HG03520 (cell line): ENCODE measurements at regions not wholly inside any gene's neighbourhood (a gene's known extent, or its start where the extent isn't known, plus 50 kb on each side); places are given as distances from the start of the nearest gene placed in this dataset.

Source experiments
- ATAC-seq: cut with Tn5 transposase; IDR thresholded peaks from one replicate; pipeline ENCODE4 v1.9.1; 2021; ENCODE audit warnings: mild to moderate bottlenecking, moderate library complexity; ENCODE audit not compliant: unreplicated experiment

DNA sequence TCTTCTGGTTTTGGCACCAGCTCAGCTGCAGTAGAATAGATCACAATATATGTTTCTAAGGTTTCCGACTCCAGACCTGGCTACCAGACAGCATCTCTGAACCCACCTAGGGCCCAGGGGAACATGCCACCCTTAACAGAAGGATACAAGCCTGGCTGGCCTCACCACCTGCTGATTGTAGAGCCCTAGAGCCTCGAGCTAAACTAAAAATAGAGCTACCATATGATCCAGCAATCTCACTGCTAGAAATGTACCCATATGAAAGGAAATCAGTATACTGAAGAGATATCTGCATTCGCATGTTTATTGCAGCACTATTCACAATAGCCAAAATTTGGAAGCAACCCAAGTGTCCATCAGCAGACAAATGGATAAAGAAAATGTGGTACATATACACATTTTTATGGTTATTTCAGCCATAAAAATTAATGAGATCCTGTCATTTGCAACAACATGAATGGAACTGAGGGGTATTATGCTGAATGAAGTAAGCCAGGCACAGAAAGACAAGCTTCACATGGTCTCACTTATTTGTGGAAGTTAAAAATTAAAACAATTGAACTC is 242.4 kb upstream of the SLC39A10 start:
- ATAC-seq, result no peak

- ATAC-seq, result no peak
These were observed 243.1 kb upstream of the SLC39A10 start for GRCh38 chr2:195413944-195414343.

DNA sequence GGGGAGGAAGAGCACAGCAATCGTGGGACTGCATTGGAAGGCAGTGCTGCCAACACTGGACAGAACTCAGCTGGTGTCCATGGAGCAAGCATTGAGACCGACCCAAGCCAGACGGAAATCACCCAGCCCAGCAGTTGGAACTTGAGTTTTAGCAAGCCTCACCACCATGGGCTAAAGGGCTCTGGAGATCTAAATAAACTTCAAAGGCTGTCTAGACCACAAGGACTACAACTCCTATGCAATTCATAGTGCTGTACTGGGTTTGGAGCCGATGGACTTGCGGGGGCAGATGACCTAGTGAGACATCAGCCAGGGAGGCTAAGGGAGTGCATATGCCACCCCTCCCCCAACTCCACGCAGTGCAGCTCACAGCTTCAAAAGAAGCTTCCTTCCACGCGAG is 243.6 kb upstream of the SLC39A10 start:
- ATAC-seq, result no peak

DNA sequence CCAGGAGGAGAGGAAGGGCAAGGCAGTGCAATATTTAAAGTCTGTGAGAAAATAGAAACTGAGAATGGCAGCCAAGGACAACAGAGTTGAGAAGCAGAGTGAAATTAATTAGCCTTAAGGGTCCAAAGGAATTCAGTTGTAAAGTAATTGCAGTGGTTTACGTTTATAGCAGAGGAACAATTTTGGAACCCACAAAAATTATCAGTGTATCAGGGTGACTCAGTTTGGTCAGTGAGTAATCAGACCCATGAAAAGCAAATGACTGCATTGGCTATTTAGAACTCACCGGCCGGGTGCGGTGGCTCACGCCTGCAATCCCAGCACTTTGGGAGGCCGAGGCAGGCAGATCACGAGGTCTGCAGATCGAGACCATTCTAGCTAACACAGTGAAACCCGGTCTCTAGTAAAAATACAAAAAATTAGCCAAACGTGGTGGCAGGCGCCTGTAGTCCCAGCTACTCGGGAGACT is 245.8 kb upstream of the SLC39A10 start:
- ATAC-seq, result no peak

DNA sequence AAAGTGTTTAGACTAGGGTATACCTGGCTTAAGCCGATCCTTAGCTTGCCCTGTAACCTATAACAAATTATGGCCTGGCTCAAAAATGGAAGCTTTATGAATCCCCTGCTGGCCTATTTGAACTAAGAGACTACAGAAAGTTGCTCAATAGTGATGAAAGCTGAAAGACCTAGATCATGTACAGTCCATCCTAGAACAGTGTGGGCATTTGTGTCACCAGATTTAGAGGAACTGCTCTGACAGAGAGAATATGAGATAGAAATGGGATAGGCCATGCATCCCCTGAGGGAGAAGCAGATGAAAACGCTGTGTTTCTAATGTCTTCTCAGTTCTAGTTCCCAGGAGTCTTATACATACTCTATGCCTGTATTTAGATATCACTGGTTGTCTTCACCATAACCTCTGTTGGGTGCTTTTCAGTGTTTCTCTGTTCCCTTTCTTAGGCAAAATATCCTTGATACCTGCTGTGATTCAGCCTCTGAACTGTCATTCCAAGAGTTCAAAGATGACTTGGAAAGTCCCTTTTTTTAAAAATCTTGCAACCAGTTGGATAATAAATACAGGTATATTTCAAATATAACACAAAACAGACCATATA is 246.9 kb upstream of the SLC39A10 start:
- ATAC-seq, result peak; percentile 72

DNA sequence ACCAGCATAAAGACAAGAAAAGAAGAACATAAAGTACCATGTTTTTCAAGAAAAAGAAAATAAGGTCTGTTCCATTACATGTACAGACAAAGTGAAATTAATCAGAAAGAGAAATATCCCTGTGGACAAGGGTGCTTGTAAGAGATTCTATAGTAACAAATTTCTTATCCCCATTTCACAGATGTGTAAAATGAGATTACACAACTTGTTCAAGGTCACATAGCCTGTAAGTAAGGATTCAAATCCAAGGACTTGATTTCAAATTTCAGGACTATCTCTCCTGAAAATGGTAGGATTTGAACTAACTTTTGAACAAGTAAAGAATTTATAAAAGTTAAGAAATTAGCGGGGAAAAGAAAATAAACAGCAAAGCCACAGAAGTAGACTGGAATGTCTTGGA is 248.2 kb upstream of the SLC39A10 start:
- no peak for ATAC-seq

DNA sequence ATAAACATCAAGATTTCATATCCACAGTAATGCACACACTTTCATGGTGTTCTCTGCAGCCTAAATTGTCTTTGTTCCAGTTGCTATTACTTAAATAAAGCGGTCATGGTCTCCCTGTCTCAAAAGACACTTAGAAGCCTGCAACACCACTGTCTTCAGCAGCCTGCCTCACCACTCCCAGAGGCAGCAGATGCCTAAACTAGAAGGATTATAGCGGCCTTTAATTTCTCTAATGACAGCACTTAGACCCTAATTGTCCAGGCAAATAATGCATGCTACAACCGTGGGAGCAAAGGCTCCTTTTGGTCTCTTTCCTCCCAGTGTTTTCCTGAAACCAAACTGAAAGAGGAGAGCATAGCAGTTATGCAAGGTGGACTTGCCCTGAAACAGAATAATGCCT is 248.8 kb upstream of the SLC39A10 start:
- ATAC-seq, result no peak

DNA sequence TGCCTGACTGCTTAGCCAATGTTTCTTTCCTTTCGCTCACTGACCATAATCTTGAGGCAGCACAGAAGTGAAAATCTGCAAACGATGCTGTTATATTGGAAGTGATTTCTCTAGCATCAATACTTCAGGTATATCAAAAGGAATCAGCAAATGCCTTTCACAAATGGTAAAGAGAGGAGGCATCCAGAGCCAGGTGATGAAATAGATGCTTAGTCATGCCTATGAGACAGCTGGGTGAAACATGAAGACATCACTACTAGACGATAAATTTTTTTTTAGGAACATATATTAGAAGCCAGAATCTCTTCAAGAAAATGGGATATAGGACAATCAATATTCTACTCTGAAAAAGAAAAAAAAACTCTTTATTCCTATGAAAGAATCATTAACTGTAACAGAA is 249.2 kb upstream of the SLC39A10 start:
- no peak for ATAC-seq

DNA sequence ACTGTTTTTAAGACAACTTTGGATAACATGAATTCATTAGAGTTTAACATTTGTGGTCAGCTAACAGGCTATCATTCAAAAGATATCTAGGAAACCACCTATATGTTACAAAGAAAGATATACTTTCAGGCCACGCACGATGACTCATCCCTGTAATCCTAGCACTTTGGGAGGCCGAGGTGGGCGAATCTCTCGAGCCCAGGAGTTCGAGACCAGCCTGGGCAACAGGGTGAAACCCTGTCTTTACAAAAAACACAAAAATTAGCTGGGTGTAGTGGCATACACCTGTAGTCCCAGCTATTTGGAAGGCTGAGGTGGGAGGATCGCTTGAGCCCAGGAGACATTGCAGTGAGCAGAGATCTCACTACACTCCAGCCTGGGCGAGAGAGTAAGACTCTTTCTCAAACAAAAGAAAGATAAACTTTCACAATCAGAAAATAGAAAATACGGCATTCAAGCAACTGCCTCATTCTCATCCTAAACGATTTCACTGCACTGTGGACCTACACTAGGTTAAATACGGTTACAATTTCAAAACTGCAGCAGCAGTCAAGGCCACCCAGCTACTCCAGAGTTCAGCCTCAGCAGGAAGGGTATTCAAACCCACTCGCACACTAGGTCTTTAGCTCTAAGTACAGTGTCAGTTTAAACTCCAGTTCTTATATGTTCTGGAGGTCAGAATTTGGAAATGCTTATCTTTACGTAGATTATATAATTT is 250.0 kb upstream of the SLC39A10 start:
- ATAC-seq, result no peak

DNA sequence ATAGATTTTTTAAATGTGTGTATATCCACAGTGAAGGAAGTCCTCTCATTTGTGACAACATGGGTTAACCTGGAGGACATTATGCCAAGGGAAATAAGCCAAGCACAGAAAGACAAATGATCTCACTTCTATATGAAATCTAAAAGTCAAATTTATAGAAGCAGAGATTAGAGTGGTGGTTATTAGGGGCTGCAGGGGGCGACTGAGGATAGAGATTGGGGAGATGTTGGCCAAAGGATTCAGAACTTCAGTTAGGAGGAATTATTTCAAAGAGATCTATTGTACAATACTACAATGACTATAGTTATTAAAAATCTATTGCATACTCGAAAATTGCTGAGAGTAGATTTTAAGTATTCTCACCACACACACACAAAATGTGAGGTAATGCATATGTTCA is 252.4 kb upstream of the SLC39A10 start:
- ATAC-seq, result no peak

GRCh38 chr2:195396479-195396878 is 260.5 kb upstream of the SLC39A10 start:
- no peak for ATAC-seq

DNA sequence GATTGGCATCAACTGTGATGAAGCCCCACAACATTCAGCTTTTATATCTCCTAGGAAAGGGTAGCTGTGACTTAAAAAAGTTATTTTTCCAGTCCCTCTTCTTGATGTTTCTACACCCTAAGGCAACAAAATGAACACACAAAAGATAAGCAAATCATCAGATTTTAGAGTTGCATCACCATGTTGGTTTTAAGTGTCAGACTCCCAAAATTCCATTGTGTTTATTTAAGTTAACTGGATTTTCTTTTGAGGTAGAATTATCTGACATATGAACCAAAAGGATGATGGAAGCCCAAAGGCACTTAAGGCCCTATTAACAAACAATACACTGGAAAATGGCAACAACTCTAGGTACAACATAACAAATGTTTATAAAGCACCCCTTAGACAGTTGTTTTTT is 261.7 kb upstream of the SLC39A10 start:
- ATAC-seq, result no peak

- ATAC-seq, result no peak
These were observed 264.3 kb upstream of the SLC39A10 start for GRCh38 chr2:195392446-195393336.

- no peak for ATAC-seq
These were observed 266.2 kb upstream of the SLC39A10 start for GRCh38 chr2:195390686-195391321.

- ATAC-seq, result no peak
These were observed 269.0 kb upstream of the SLC39A10 start for GRCh38 chr2:195388028-195388427.

- ATAC-seq, result no peak
These were observed 274.8 kb upstream of the SLC39A10 start for GRCh38 chr2:195382186-195382585.

DNA sequence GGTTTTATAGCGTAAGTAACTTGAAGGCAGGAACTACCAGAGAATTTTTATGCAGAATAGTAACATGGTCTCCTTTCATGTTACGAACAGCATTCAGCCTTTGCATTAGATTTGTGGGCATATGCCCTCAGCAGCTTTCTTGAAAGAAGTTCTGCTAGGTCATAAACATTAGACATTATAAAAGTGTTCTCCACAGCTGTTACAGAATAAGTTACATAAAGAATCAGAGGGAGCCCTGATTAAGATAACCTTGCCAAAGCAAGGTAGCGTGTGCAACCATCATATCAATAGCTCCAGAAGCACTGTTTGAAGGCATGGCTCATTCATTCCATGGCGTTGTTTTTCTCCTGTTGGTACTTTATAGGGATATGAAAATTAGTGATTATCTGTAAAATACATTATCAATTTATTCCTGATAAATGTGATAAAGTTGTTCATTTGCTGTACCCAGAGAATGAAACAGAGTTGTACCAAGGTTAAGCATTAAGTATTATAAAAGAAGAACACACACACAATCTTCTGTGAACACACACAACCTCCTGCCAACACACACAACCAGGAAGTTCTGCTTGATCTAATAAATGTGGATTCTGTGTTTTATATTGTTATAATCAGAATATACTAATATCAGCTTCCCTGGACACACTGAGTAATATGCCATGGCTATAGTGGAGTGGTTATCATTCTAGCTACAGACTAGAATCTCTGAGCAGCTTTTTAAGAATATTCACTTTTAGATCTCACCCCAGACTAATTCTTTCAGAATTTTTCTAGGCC is 286.7 kb upstream of the SLC39A10 start:
- ATAC-seq, result no peak

- ATAC-seq, result no peak
These were observed 287.8 kb upstream of the SLC39A10 start for GRCh38 chr2:195369218-195369587.

- no peak for ATAC-seq
These were observed 288.5 kb upstream of the SLC39A10 start for GRCh38 chr2:195368249-195369217.
